ENCODE measurements at regions not wholly inside any gene's neighbourhood (a gene's known extent, or its start where the extent isn't known, plus 50 kb on each side); places are given as distances from the start of the nearest gene placed in this dataset.

DNA sequence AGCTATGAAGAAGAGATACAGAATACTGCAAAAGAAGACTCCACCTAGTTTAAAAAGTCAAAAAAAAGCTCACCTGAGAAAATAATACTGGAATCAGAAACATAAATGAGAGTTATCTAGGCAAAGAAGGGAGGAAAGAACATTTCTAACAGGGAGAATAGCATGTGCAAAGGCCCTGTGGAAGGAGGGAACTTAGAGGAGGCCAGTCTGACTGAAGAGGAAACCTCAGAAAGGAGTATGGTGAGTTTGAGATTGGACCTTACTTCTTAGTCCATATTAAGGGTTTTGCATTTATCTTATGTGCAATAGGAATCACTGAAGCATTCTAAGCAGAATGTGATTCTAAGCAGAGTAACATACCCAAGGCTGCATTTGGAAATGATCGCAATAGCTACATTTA is 193.2 kb downstream of the LNPK start:
- intact Hi-C loops (cut with DNase I; ENCODE audit: low total_unique reads) = no loop called here
- TF ChIP-seq, protein P1, sequence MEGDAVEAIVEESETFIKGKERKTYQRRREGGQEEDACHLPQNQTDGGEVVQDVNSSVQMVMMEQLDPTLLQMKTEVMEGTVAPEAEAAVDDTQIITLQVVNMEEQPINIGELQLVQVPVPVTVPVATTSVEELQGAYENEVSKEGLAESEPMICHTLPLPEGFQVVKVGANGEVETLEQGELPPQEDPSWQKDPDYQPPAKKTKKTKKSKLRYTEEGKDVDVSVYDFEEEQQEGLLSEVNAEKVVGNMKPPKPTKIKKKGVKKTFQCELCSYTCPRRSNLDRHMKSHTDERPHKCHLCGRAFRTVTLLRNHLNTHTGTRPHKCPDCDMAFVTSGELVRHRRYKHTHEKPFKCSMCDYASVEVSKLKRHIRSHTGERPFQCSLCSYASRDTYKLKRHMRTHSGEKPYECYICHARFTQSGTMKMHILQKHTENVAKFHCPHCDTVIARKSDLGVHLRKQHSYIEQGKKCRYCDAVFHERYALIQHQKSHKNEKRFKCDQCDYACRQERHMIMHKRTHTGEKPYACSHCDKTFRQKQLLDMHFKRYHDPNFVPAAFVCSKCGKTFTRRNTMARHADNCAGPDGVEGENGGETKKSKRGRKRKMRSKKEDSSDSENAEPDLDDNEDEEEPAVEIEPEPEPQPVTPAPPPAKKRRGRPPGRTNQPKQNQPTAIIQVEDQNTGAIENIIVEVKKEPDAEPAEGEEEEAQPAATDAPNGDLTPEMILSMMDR (IDR thresholded peaks at IDR 0.05) = no peak
- TF ChIP-seq POLR2A (IDR thresholded peaks at IDR 0.05) = no peak
- H3K4me1 ChIP-seq = no peaks in the 10 kb centered on the region
- H3K27me3 ChIP-seq = no peaks in the 10 kb centered on the region
- no peak for DNase-seq
- H3K9me3 ChIP-seq = no peaks in the 10 kb centered on the region
- H3K36me3 ChIP-seq = no peaks in the 10 kb centered on the region
- H3K4me3 ChIP-seq = no peak overlapping the region
- no peak overlapping the region for H3K27ac ChIP-seq

DNA sequence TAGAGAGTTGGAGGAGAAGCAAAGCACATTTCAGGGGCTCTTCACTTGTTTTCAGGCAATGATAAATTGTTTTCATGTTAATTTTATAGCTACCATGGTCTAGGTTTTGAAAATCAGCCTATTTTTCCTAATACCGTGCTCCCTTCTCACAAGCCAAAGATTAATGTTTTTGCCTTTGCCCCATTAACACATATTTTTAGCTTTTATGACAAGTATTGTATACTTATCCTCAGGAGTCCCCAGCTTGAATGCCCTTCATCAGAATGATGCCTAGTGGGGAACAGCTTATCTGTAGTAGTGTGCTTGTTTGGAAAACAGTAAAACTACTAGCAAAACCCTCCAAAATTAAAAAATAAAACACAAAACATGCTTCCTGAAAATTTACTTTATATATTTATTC is 194.0 kb downstream of the LNPK start:
- intact Hi-C loops (cut with DNase I; ENCODE audit: low total_unique reads) = no loop called here
- H3K27me3 ChIP-seq = no peaks in the 10 kb centered on the region
- H3K36me3 ChIP-seq = no peaks in the 10 kb centered on the region
- no peak overlapping the region for H3K27ac ChIP-seq
- no peak for TF ChIP-seq POLR2A (IDR thresholded peaks at IDR 0.05)
- TF ChIP-seq, protein P1 (IDR thresholded peaks at IDR 0.05) = no peak
- no peaks in the 10 kb centered on the region for H3K4me1 ChIP-seq
- H3K9me3 ChIP-seq = no peaks in the 10 kb centered on the region
- H3K4me3 ChIP-seq = no peak overlapping the region
- DNase-seq = no peak

DNA sequence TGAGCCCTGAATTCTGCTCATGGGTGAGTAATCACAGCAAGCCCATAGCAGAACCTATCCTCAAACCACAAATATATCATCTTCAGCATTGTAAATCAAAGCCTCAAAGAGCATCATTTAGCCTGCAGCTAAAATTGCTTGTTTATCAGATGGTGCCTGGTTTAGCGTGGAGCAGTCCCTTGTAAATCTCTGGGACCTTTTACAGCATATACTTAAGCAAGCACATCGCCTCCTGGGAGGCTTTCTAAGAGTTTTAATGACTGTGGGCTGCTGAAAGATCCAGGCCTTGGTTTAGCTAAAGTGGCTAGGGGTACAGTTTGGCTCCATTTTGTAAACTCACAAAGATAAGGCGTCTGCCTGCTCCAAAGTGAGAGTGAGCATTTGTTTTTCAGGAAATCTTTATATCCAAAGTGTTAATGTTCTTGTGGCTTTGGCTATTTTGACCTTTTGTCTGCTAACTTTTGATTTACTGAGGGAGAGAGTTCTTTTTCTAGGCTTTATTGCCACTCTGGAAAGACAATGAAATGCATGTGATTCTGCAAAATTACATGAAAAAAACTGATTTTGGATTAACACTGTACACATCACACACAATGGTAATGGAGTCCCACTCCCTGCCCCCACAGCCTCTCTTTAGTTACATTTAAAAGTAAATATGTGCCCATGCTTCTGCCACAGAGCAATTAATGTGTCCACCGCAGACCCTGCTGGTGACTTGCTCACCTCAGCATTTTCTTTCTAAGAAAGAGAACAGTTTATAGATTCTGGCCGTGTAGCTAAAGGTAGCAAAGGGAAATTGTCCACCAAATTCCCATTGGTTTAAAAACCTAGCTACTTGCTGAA is 194.8 kb downstream of the LNPK start:
- Histone ChIP-seq H3K9me3 (no peaks in the 10 kb centered on the region), H3K27ac (no peak overlapping the region), H3K27me3 (no peaks in the 10 kb centered on the region), H3K36me3 (no peaks in the 10 kb centered on the region), H3K4me3 (no peak overlapping the region), H3K4me1 (no peaks in the 10 kb centered on the region)
- intact Hi-C loops (cut with DNase I; ENCODE audit: low total_unique reads) = no loop called here
- DNase-seq = no peak
- no peak for TF ChIP-seq POLR2A (IDR thresholded peaks at IDR 0.05)
- TF ChIP-seq, protein P1 (IDR thresholded peaks at IDR 0.05) = no peak

DNA sequence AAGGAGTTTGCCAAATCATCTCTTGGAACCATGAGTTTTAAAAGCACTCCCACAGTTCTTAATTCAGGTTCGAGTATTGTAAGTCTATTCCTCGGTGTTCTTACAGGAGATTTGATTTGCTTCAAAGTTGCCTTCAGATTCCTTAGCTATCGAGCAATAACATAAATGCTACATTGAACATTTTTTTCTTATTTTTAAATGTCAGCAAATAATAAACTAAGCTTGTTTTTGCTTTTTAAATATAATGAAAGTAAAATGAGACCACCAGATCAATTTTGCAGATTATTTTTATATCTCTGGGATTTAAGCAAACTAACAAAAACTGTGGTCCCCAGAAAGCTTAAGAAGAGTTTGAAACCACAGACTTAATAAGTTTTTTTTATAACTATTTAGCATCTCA is 195.5 kb downstream of the LNPK start:
- no peak overlapping the region for H3K27ac ChIP-seq
- no peaks in the 10 kb centered on the region for H3K4me1 ChIP-seq
- H3K27me3 ChIP-seq = no peaks in the 10 kb centered on the region
- no peak for TF ChIP-seq POLR2A (IDR thresholded peaks at IDR 0.05)
- TF ChIP-seq, protein P1 (IDR thresholded peaks at IDR 0.05) = no peak
- DNase-seq = no peak
- H3K4me3 ChIP-seq = no peak overlapping the region
- no peaks in the 10 kb centered on the region for H3K9me3 ChIP-seq
- no peaks in the 10 kb centered on the region for H3K36me3 ChIP-seq
- intact Hi-C loops (cut with DNase I; ENCODE audit: low total_unique reads) = no loop called here

DNA sequence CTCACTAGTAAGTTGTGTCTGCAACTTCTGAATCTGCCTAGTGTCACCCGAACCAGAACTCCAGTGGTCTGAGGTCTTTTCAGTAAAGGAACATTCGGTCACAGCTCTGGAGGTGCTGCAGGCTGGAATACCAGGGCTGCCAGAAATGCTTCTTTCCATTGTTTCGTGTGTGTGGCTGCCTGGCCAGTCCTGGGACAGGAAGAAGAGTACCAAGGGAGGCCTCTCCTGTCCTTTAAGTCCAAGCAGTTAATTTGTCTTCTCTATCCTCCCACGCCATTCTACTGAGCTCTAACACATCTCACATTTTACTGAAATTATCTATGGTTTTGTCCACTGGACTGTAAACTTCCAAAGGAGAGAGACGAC is 196.0 kb downstream of the LNPK start:
- intact Hi-C loops (cut with DNase I; ENCODE audit: low total_unique reads) = no loop called here
- Histone ChIP-seq H3K4me3 (no peak overlapping the region), H3K27me3 (no peaks in the 10 kb centered on the region), H3K4me1 (no peaks in the 10 kb centered on the region), H3K9me3 (no peaks in the 10 kb centered on the region), H3K36me3 (no peaks in the 10 kb centered on the region), H3K27ac (no peak overlapping the region)
- TF ChIP-seq POLR2A (IDR thresholded peaks at IDR 0.05) = no peak
- TF ChIP-seq, protein P1 (IDR thresholded peaks at IDR 0.05) = no peak
- no peak for DNase-seq

All from uterus (tissue), 3 donors.